HL-60/S4 treated with retinoic acid at 250 ng/mL for 4 days and 3 days (cell line): ENCODE measurements at regions not wholly inside any gene's neighbourhood (a gene's known extent, or its start where the extent isn't known, plus 50 kb on each side); places are given as distances from the start of the nearest gene placed in this dataset.

Source experiments
- in situ Hi-C: fragments of 300-500 bp; cut with MboI; formaldehyde crosslinking; loops from 2 replicates; pipeline ENCODE4 v1.7.0; 2022; ENCODE audit warnings: low sequenced_read_pairs

- in situ Hi-C loops = no loop called here
Observed at GRCh38 chr15:99440551-99441443, 125.0 kb upstream of the MEF2A start.

GRCh38 chr15:99441444-99441800 is 124.4 kb upstream of the MEF2A start:
- in situ Hi-C loops = no loop called here

GRCh38 chr15:99441871-99442251 is 123.9 kb upstream of the MEF2A start:
- in situ Hi-C loops = no loop called here

- in situ Hi-C loops = no loop called here
Observed at GRCh38 chr15:99442252-99442897, 123.4 kb upstream of the MEF2A start.

- in situ Hi-C loops = no loop called here
Observed at GRCh38 chr15:99443056-99443756, 122.6 kb upstream of the MEF2A start.

GRCh38 chr15:99443768-99444446 is 121.9 kb upstream of the MEF2A start:
- in situ Hi-C loops = no loop called here

- in situ Hi-C loops = no loop called here
Observed at GRCh38 chr15:99445272-99445850, 120.4 kb upstream of the MEF2A start.

GRCh38 chr15:99446565-99447496 is 119.0 kb upstream of the MEF2A start:
- in situ Hi-C loops = no loop called here

GRCh38 chr15:99447497-99448371 is 118.0 kb upstream of the MEF2A start:
- in situ Hi-C loops = no loop called here

GRCh38 chr15:99449514-99449913 is 116.3 kb upstream of the MEF2A start:
- in situ Hi-C loops = no loop called here

GRCh38 chr15:99450896-99451358 is 114.9 kb upstream of the MEF2A start:
- in situ Hi-C loops = no loop called here

- in situ Hi-C loops = no loop called here
Observed at GRCh38 chr15:99451484-99451883, 114.3 kb upstream of the MEF2A start.

- in situ Hi-C loops = no loop called here
Observed at GRCh38 chr15:99452010-99452409, 113.8 kb upstream of the MEF2A start.

GRCh38 chr15:99452728-99453636 is 112.8 kb upstream of the MEF2A start:
- in situ Hi-C loops = no loop called here

- in situ Hi-C loops = no loop called here
Observed at GRCh38 chr15:99453637-99454030, 112.2 kb upstream of the MEF2A start.

- in situ Hi-C loops = no loop called here
Observed at GRCh38 chr15:99454107-99454809, 111.5 kb upstream of the MEF2A start.
